ENCODE measurements at regions not wholly inside any gene's neighbourhood (a gene's known extent, or its start where the extent isn't known, plus 50 kb on each side); places are given as distances from the start of the nearest gene placed in this dataset.
"Not testable (repeated sequence)": the region's sequence is repeated elsewhere in the genome, so short reads cannot be mapped to it uniquely, and the experiment has no call there.

DNA sequence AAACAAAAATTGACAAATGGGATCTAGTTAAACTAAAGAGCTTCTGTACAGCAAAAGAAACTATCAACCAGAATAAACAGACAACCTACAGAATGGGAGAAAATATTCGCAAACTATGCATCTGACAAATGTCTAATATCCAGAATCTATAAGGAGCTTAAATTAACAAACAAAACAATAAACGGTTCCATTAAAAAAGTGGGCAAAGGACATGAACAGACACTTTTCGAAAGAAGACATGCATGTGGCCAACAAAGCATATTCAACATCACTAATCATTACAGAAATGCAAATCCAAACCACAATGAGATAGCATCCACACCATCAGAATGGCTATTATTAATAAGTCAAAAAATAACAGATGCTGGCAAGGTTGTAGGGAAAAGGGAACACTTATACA is 50.5 kb upstream of the MED13L start:
- not testable (repeated sequence) for H3K4me3 ChIP-seq (ENCODE audit: low read length in 3 of 3); H3K9ac ChIP-seq (ENCODE audit: low read depth in 1 of 3, low read length in 3 of 3); H3K4me1 ChIP-seq (ENCODE audit: control insufficient read depth in 3 of 3, insufficient read depth in 3 of 3, low read length in 3 of 3); H3K9me3 ChIP-seq (ENCODE audit: control insufficient read depth in 3 of 3, low read length in 3 of 3); H3K27ac ChIP-seq (ENCODE audit: low read depth, low read length); H3K27me3 ChIP-seq (ENCODE audit: control insufficient read depth in 3 of 3, insufficient read depth in 3 of 3, low read length in 3 of 3); H3K36me3 ChIP-seq (ENCODE audit: control insufficient read depth in 3 of 3, insufficient read depth in 3 of 3, low read length in 3 of 3)

DNA sequence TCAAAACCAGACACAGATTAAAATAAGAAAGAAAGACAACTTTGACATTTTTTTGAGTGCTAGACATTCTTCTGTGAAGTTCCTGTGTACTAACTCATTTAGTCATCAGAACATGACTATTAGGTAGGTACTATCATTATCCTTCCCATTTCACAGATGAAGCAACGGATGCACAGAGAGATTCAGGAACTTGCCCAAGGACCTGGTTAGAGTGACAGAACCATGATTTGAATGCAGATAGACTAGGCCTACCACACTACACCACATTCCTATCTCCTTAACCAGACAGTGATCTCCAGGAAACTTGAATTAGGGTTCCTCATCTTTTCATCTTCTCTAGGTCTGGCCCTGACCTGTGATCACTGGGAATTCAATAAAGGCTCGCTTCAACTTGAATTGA is 54.4 kb upstream of the MED13L start:
- Histone ChIP-seq H3K9me3 (ENCODE audit: control insufficient read depth in 3 of 3, low read length in 3 of 3) (no peaks in the 10 kb centered on the region), H3K27me3 (ENCODE audit: control insufficient read depth in 3 of 3, insufficient read depth in 3 of 3, low read length in 3 of 3) (no peaks in the 10 kb centered on the region)

DNA sequence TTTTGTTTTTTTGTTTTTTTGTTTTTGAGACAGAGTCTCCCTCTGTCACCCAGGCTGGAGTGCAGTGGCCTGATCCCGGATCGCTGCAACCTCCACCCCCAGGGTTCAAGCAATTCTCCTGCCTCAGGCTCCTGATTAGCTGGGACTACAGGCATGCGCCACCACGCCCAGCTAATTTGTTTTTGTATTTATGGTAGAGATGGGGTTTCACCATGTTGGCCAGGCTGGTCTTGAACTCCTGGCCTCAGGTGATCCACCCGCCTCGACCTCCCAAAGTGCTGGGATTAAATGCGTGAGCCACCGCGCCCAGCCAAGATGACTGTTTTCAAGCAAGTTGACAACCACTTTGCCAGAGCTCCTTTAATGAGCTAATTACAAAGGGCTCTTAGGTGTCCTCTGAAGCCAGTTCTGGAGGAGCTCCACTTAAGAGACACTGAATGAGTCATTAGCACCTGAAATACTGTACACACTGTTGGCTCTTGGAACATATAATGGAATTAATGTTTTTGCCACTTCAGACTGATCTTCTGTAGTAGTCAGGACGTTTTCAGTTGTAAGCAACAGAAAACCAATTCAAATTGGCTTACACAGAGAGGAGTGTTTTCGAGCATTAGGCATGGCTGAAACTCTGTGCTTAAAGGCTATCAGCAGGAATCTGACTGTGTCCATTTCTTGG is 55.4 kb upstream of the MED13L start:
- H3K9me3 ChIP-seq (ENCODE audit: control insufficient read depth in 3 of 3, low read length in 3 of 3): no peaks in the 10 kb centered on the region
- H3K4me1 ChIP-seq (ENCODE audit: control insufficient read depth in 3 of 3, insufficient read depth in 3 of 3, low read length in 3 of 3): peaks cover 0 to 3% (median 0%) of the 10 kb centered on the region in 3 donors
- no peak overlapping the region for H3K4me3 ChIP-seq (ENCODE audit: low read length in 3 of 3)
- H3K9ac ChIP-seq (ENCODE audit: low read depth in 1 of 3, low read length in 3 of 3): no peak overlapping the region
- H3K27ac ChIP-seq (ENCODE audit: low read depth, low read length): no peak overlapping the region
- H3K27me3 ChIP-seq (ENCODE audit: control insufficient read depth in 3 of 3, insufficient read depth in 3 of 3, low read length in 3 of 3): no peaks in the 10 kb centered on the region
- no peaks in the 10 kb centered on the region for H3K36me3 ChIP-seq (ENCODE audit: control insufficient read depth in 3 of 3, insufficient read depth in 3 of 3, low read length in 3 of 3)

More for the DNA sequence above, 54.4 kb upstream of the MED13L start:
- Histone ChIP-seq H3K9ac (ENCODE audit: low read depth in 1 of 3, low read length in 3 of 3) (no peak overlapping the region), H3K27ac (ENCODE audit: low read depth, low read length) (no peak overlapping the region), H3K4me1 (ENCODE audit: control insufficient read depth in 3 of 3, insufficient read depth in 3 of 3, low read length in 3 of 3) (peaks cover 0 to 3% (median 0%) of the 10 kb centered on the region in 3 donors), H3K4me3 (ENCODE audit: low read length in 3 of 3) (no peak overlapping the region), H3K36me3 (ENCODE audit: control insufficient read depth in 3 of 3, insufficient read depth in 3 of 3, low read length in 3 of 3) (no peaks in the 10 kb centered on the region)

DNA sequence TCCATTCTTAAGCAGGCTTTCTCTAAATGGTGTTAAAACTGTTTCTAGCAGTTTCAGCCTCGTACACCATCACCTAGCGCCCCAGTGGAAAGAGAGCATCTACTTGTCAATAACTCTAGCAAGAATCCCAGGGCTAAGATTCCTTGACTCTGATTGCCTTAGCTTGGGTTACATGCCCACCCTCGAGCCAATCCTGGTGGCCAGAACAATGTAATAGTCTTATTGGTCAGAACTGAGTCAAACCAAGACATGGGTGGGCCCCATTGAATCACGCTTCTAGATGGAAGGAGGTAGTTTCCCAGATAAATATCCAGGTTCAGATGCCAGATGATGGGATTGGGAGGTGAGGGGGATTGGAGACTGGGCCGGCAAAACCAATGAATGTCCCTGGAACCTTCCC is 55.9 kb upstream of the MED13L start:
- peaks cover 0 to 3% (median 0%) of the 10 kb centered on the region in 3 donors for H3K4me1 ChIP-seq (ENCODE audit: control insufficient read depth in 3 of 3, insufficient read depth in 3 of 3, low read length in 3 of 3)
- no peak overlapping the region for H3K4me3 ChIP-seq (ENCODE audit: low read length in 3 of 3)
- no peak overlapping the region for H3K9ac ChIP-seq (ENCODE audit: low read depth in 1 of 3, low read length in 3 of 3)
- H3K36me3 ChIP-seq (ENCODE audit: control insufficient read depth in 3 of 3, insufficient read depth in 3 of 3, low read length in 3 of 3): no peaks in the 10 kb centered on the region
- no peaks in the 10 kb centered on the region for H3K27me3 ChIP-seq (ENCODE audit: control insufficient read depth in 3 of 3, insufficient read depth in 3 of 3, low read length in 3 of 3)
- no peaks in the 10 kb centered on the region for H3K9me3 ChIP-seq (ENCODE audit: control insufficient read depth in 3 of 3, low read length in 3 of 3)
- H3K27ac ChIP-seq (ENCODE audit: low read depth, low read length): no peak overlapping the region

DNA sequence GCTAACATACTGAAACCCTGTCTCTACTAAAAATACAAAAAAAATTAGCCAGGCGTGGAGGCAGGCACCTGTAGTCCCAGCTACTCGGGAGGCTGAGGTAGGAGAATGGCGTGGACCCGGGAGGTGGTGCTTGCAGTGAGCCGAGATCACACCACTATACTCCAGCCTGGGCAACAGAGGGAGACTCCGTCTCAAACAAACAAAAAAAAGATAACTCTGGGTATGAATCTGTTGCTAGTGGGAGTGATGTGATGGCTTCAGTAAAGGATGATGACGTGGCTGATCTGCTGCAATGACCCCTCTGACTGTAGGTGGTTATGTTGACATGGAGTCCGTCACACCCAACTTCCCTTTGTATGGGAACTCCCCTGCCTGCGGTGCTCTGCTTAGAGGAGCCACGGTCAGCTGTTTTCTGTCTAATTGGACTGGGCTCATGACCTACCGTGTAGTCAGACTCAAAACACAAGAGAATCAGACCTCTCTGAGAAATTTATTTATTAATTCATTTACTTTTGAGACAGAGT is 59.1 kb upstream of the MED13L start:
- H3K4me3 ChIP-seq (ENCODE audit: low read length in 3 of 3): no peak overlapping the region
- no peak overlapping the region for H3K27ac ChIP-seq (ENCODE audit: low read depth, low read length)
- no peaks in the 10 kb centered on the region for H3K27me3 ChIP-seq (ENCODE audit: control insufficient read depth in 3 of 3, insufficient read depth in 3 of 3, low read length in 3 of 3)
- no peak overlapping the region for H3K9ac ChIP-seq (ENCODE audit: low read depth in 1 of 3, low read length in 3 of 3)
- H3K9me3 ChIP-seq (ENCODE audit: control insufficient read depth in 3 of 3, low read length in 3 of 3): no peaks in the 10 kb centered on the region
- no peaks in the 10 kb centered on the region for H3K36me3 ChIP-seq (ENCODE audit: control insufficient read depth in 3 of 3, insufficient read depth in 3 of 3, low read length in 3 of 3)
- H3K4me1 ChIP-seq (ENCODE audit: control insufficient read depth in 3 of 3, insufficient read depth in 3 of 3, low read length in 3 of 3): peaks cover 0 to 3% (median 0%) of the 10 kb centered on the region in 3 donors

DNA sequence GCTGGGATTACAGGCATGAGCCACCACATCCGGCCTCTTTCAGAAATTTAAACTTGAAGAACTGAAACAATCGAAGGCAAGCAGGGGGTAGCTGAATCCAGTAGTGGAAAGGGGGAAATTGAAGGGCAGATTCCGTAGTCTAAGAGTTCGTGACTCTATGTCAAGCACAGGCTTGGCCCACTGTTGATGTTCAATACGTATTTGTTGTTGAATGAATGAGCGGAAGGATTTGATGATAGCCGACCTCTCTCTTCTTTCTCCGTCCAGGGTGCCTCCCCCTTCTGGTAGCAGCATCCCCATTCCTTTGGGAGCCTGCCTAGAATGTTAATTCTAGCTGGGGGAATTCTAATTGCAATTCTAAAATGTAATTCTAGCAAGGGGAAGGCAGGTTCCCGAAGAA is 59.8 kb upstream of the MED13L start:
- Histone ChIP-seq H3K27ac (ENCODE audit: low read depth, low read length) (no peak overlapping the region), H3K27me3 (ENCODE audit: control insufficient read depth in 3 of 3, insufficient read depth in 3 of 3, low read length in 3 of 3) (no peaks in the 10 kb centered on the region), H3K4me1 (ENCODE audit: control insufficient read depth in 3 of 3, insufficient read depth in 3 of 3, low read length in 3 of 3) (peaks cover 0 to 3% (median 0%) of the 10 kb centered on the region in 3 donors), H3K4me3 (ENCODE audit: low read length in 3 of 3) (no peak overlapping the region), H3K36me3 (ENCODE audit: control insufficient read depth in 3 of 3, insufficient read depth in 3 of 3, low read length in 3 of 3) (no peaks in the 10 kb centered on the region), H3K9me3 (ENCODE audit: control insufficient read depth in 3 of 3, low read length in 3 of 3) (peaks cover 0 to 2% (median 0%) of the 10 kb centered on the region in 3 donors), H3K9ac (ENCODE audit: low read depth in 1 of 3, low read length in 3 of 3) (no peak overlapping the region)

DNA sequence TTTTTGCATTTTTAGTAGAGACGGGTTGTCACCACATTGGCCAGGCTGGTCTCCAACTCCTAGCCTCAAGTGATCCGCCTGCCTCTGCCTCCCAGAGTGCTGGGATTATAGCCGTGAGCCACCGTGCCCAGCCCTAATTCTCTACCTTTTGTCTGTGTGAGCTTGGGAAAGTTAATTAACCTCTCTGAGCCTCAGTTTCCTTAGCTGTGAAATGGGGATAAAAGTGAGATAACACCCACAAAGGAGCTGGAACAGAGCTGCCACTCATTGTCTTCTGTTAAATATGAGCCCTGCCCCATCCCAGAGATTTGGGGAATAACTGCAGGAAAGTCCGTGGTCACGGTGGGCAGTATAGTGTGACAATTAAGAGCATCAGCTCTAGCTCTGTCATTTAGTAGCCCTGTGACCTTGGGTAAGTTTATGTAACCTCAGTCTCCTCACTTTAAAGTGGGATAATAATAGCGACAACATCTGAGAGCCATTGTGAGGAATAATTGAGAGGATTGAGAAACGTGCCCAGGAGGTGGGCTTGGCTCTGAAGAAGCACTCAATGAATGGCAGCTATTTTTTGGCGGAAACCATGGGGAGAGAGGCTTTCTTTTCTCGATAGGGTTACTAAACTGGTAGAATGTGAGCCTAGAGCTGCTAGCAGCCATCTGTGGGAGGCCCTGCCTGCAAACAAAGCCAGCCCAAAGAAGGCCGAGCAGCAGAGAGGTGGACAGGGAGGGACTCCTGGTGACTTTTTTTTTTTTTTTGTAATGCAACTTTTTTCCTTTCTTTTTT is 60.8 kb upstream of the MED13L start:
- Histone ChIP-seq H3K27me3 (ENCODE audit: control insufficient read depth in 3 of 3, insufficient read depth in 3 of 3, low read length in 3 of 3) (no peaks in the 10 kb centered on the region), H3K4me3 (ENCODE audit: low read length in 3 of 3) (no peak overlapping the region), H3K9me3 (ENCODE audit: control insufficient read depth in 3 of 3, low read length in 3 of 3) (peaks cover 0 to 3% (median 0%) of the 10 kb centered on the region in 3 donors), H3K36me3 (ENCODE audit: control insufficient read depth in 3 of 3, insufficient read depth in 3 of 3, low read length in 3 of 3) (no peaks in the 10 kb centered on the region), H3K4me1 (ENCODE audit: control insufficient read depth in 3 of 3, insufficient read depth in 3 of 3, low read length in 3 of 3) (no peaks in the 10 kb centered on the region), H3K27ac (ENCODE audit: low read depth, low read length) (no peak overlapping the region), H3K9ac (ENCODE audit: low read depth in 1 of 3, low read length in 3 of 3) (no peak overlapping the region)

DNA sequence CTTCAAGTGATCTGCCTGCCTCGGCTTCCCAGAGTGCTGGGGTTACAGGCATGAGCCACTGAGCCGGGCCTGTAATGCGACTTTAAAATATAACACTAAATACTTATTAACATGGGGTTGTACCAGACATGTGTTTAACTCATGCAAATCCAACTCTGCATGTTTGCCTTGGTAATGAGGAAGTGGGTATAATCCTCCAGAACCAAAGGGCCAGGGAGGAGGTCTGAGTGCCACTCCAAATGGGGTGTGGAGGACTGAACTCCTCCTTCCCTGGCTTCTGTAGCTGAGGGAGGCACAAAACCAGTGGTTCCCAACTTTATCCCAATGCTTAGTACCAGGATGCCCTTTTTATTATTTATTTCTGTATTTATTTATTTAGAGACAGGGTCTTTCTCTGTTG is 61.6 kb upstream of the MED13L start:
- H3K9me3 ChIP-seq (ENCODE audit: control insufficient read depth in 3 of 3, low read length in 3 of 3): peaks cover 0 to 3% (median 0%) of the 10 kb centered on the region in 3 donors
- H3K27me3 ChIP-seq (ENCODE audit: control insufficient read depth in 3 of 3, insufficient read depth in 3 of 3, low read length in 3 of 3): no peaks in the 10 kb centered on the region
- no peak overlapping the region for H3K9ac ChIP-seq (ENCODE audit: low read depth in 1 of 3, low read length in 3 of 3)
- no peak overlapping the region for H3K4me3 ChIP-seq (ENCODE audit: low read length in 3 of 3)
- no peak overlapping the region for H3K27ac ChIP-seq (ENCODE audit: low read depth, low read length)
- H3K4me1 ChIP-seq (ENCODE audit: control insufficient read depth in 3 of 3, insufficient read depth in 3 of 3, low read length in 3 of 3): no peaks in the 10 kb centered on the region
- no peaks in the 10 kb centered on the region for H3K36me3 ChIP-seq (ENCODE audit: control insufficient read depth in 3 of 3, insufficient read depth in 3 of 3, low read length in 3 of 3)

DNA sequence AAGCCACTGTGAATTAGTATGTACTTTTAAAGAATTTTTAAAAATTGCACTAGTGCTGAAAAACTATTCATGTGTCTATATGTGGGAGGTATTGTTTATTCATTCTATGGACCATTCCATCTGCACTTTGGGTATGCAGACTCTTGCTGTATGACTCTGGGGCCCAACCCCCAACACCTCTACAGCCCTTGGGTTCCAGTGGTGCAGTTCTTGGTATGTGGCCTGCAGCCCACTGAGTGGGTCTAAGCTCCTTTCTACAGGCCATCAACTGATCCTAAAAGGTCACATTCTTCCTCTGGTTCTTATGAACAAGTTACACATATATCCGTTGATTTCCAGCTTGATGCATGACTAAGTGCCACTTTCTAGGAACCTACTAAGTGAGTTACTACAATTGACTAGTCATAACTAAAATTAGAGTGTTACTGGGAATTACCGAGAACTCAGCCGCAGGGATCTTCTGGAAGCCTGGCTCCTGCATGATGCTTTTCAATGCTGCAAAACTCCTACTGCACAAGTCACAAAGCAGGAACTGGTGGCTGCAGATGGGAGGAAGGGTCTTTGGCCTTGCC is 62.4 kb upstream of the MED13L start:
- Histone ChIP-seq H3K4me1 (ENCODE audit: control insufficient read depth in 3 of 3, insufficient read depth in 3 of 3, low read length in 3 of 3) (no peaks in the 10 kb centered on the region), H3K4me3 (ENCODE audit: low read length in 3 of 3) (no peak overlapping the region), H3K36me3 (ENCODE audit: control insufficient read depth in 3 of 3, insufficient read depth in 3 of 3, low read length in 3 of 3) (no peaks in the 10 kb centered on the region), H3K27ac (ENCODE audit: low read depth, low read length) (no peak overlapping the region), H3K9me3 (ENCODE audit: control insufficient read depth in 3 of 3, low read length in 3 of 3) (peaks cover 0 to 3% (median 0%) of the 10 kb centered on the region in 3 donors), H3K27me3 (ENCODE audit: control insufficient read depth in 3 of 3, insufficient read depth in 3 of 3, low read length in 3 of 3) (no peaks in the 10 kb centered on the region), H3K9ac (ENCODE audit: low read depth in 1 of 3, low read length in 3 of 3) (no peak overlapping the region)

Data from skeletal muscle tissue (tissue), 3 donors.